Activated CD4-positive, alpha-beta T cell treated with anti-CD3 and anti-CD28 coated beads, Interleukin-2, amount 10 ng/mL, durations not matched to agents 24 days and 14 days (primary cell): ENCODE measurements at regions not wholly inside any gene's neighbourhood (a gene's known extent, or its start where the extent isn't known, plus 50 kb on each side); places are given as distances from the start of the nearest gene placed in this dataset.

Experiments used
- DNase-seq: peaks from one replicate; pipeline ENCODE4 v3.0.0; 2022
- H3K27ac Mint-ChIP-seq: one replicate; pipeline ENCODE4 v1.8.0; 2022; ENCODE audit warnings: mild to moderate bottlenecking, mixed read lengths
- H3K27me3 Mint-ChIP-seq: one replicate; pipeline ENCODE4 v1.8.0; 2022; ENCODE audit warnings: mixed read lengths
- H3K36me3 Mint-ChIP-seq: one replicate; pipeline ENCODE4 v1.8.0; 2022; ENCODE audit warnings: low read depth, mild to moderate bottlenecking, mixed read lengths
- H3K4me1 Mint-ChIP-seq: one replicate; pipeline ENCODE4 v1.8.0; 2021; ENCODE audit warnings: mixed read lengths
- H3K4me3 Mint-ChIP-seq: one replicate; pipeline ENCODE4 v1.8.0; 2022; ENCODE audit warnings: mild to moderate bottlenecking, moderate library complexity, mixed read lengths
- H3K9me3 Mint-ChIP-seq: one replicate; pipeline ENCODE4 v1.8.0; 2021; ENCODE audit warnings: mixed read lengths
- intact Hi-C: fragments of 100-400 bp; cut with micrococcal nuclease; formaldehyde crosslinking; loops from one replicate; pipeline ENCODE4 v1.15.1; 2023

DNA sequence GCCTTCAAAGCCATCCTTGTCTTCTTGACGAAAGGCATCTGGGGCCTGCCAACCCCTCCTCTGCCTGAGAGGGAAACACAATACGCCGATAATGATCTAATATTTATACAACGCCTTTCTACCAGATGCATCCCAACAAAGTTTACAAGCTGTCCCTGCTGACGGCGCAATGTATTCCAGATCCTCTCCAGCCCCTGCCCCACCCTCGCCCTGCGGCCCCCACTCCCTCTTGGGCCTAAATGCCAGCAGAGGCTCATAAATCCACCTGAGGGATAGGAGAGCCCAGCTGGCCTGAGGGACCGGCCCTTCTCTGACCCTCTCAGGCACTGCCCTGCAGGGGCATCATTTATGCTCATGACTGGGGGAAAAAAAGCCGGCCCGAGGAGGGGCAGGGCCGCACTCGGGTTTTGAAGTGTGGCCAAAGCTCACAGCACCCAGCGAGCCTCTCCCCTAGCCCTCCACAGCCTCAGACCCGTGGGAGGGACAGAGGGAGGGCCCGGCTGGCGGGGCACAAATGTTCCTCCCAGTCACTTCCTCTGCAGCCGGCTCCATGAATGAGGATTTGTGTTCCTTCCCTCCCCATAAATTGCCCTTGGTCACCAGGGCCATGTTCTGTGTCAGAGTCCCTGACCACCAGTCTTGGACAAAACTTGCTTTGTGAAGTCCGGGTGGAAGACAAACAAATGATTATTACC, 140.3 kb downstream of the FOXD2 start:
- Mint-ChIP-seq H3K4me3 (no peak overlapping the region), H3K4me1 (no peaks in the 10 kb centered on the region), H3K27ac (no peak overlapping the region), H3K36me3 (no peaks in the 10 kb centered on the region), H3K9me3 (no peaks in the 10 kb centered on the region), H3K27me3 (peaks cover 5% of the 10 kb centered on the region)
- DNase-seq, result no peak
- intact Hi-C loops, result no loop called here

DNA sequence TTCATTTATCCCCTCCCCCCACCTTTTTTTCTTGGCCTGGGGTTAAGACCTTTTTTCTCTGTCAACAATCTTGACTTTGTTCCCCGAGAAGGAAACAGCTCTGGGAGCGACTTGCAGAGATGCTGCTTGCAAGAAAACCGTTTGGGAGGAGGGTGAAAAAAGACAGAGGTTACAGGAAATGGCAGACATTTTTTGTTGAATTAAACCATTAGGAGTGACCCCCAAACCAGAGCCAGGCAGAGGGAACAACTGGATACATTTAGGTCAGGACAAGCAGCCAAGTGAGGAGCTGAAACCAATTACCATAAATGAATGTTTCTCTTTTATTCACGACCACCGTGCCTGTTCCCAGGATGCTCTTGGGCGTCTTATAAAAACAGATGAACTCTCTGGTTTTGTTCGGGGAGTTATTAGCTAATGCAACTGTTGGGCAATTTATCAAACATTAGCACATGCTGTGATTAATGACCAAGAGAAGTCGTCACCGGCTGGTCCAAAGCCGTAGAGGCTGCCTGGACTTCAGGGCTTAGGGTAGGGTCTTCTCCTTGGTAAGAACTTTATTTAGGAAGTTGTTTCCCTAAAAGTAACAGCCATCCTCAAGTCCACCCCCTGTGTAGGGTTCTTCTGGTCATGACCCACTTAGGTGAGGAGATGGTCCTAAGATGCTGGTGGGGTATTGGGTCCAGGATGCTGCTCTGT, 141.0 kb downstream of the FOXD2 start:
- no peak overlapping the region for H3K4me3 Mint-ChIP-seq
- DNase-seq, result no peak
- intact Hi-C loops, result no loop called here
- peaks cover 2% of the 10 kb centered on the region for H3K4me1 Mint-ChIP-seq
- H3K36me3 Mint-ChIP-seq, result no peaks in the 10 kb centered on the region
- H3K9me3 Mint-ChIP-seq, result no peaks in the 10 kb centered on the region
- H3K27ac Mint-ChIP-seq, result no peak overlapping the region
- H3K27me3 Mint-ChIP-seq, result peaks cover 7% of the 10 kb centered on the region

DNA sequence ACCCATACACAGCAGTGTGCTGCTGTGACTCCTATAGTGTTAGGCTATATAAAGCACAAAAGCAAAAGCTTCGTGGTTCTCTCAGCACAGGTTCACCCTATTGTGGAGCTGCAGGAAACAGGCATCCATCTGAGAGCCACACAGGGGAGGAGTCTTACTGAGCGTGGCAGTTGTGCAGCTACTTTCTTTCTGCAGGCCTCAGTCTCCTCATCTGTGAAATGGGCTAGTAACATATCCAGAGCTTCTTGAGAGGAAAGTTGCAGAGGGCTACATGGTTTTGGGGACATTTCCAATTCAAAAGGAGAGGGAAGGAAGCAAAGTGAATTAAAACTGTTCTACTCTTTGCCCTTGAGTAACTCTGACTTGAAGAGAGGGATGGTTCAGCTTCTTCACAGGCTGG, 142.0 kb downstream of the FOXD2 start:
- no peak for DNase-seq
- no peaks in the 10 kb centered on the region for H3K9me3 Mint-ChIP-seq
- intact Hi-C loops, result no loop called here
- no peaks in the 10 kb centered on the region for H3K36me3 Mint-ChIP-seq
- H3K27me3 Mint-ChIP-seq, result peaks cover 7% of the 10 kb centered on the region
- H3K4me3 Mint-ChIP-seq, result no peak overlapping the region
- no peak overlapping the region for H3K27ac Mint-ChIP-seq
- H3K4me1 Mint-ChIP-seq, result peaks cover 2% of the 10 kb centered on the region

DNA sequence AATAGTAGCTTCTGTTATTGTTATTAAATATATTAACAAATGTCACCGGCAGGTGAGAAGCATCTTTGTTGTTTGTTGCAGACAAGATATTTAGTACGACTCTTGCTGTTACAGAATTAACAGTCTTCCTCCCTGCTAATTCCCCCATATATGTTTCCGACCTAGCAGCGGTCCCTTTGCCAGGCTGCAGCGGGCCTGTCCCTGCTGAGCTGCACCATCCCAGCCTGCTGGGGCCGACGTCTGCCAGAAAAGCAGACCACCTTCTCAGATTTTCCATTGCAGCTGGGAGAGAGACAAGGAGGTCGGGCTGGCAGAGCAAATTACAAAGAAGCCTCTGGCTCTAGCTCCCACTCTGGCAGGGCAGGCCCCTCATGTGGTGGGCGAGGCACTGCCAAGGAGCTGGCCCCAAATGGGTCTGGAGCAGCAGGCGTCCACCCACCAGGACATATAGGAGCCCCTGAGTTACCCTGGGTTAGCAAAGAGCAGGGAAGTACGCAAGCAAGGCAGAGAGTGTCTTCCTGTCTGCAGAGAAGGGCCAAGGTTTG, 142.7 kb downstream of the FOXD2 start:
- DNase-seq, result no peak
- intact Hi-C loops, result no loop called here
- peaks cover 10% of the 10 kb centered on the region for H3K27me3 Mint-ChIP-seq
- no peak overlapping the region for H3K27ac Mint-ChIP-seq
- no peaks in the 10 kb centered on the region for H3K9me3 Mint-ChIP-seq
- peaks cover 2% of the 10 kb centered on the region for H3K4me1 Mint-ChIP-seq
- H3K36me3 Mint-ChIP-seq, result no peaks in the 10 kb centered on the region
- H3K4me3 Mint-ChIP-seq, result no peak overlapping the region

DNA sequence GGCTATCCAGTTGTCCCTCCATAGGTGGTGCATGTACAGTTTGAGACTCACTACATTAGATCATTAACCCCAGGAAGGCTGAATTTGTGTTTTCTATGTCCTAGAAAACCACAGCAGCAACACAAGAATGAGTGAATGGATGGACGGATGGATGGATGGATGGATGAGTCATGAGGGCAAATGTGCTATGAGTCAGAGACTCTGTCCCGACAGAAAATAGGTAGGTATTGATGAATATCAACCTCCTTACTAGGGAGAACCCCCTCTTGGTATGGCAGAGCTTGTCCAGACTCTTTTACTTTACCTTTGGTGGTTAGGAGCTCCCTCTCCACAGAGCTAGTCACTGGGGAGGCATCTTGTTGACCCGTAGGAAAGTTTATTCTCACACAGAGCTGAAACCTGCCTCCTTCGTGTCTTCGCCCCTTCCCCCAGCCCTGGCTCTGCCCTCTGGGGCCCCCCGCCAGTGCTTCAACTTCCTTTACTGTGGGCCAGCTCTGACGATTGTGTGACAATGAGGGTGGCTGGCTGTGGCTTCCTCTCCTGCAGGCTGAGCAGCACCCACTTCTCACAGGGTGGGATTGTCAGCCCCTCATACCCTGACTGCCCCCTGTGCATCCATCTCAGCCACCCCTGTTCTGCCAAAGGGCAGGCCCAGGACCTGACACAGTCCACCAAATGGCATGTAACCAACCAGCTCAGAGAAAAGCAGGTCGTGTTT, 145.2 kb downstream of the FOXD2 start:
- no peaks in the 10 kb centered on the region for H3K36me3 Mint-ChIP-seq
- peaks cover 13% of the 10 kb centered on the region for H3K27me3 Mint-ChIP-seq
- no peak overlapping the region for H3K27ac Mint-ChIP-seq
- peaks cover 2% of the 10 kb centered on the region for H3K4me1 Mint-ChIP-seq
- no peaks in the 10 kb centered on the region for H3K9me3 Mint-ChIP-seq
- DNase-seq, result no peak
- intact Hi-C loops, result no loop called here
- H3K4me3 Mint-ChIP-seq, result no peak overlapping the region

DNA sequence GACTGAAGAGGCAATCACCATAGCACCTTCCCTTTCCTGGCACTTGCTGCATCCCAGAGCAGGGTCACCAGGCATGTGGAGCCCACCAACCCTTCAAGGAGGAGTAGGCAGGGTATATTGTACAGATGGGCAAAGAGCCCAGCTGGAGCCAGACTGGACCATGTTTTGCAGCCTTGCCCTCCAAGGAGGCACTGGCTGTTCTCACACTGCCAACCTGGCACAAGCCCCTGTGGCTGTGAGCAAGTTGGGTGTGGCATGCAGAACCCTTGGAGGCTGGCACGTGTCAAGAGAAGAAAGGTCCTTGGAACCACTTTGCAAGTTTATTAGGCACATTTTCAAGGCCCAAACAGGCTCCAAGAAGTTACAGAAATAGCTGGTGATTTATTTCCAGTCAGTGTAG, 146.4 kb downstream of the FOXD2 start:
- Mint-ChIP-seq H3K36me3 (no peaks in the 10 kb centered on the region), H3K27me3 (peaks cover 13% of the 10 kb centered on the region), H3K4me1 (peaks cover 2% of the 10 kb centered on the region), H3K4me3 (no peak overlapping the region), H3K27ac (no peak overlapping the region), H3K9me3 (no peaks in the 10 kb centered on the region)
- intact Hi-C loops, result no loop called here
- DNase-seq, result no peak

DNA sequence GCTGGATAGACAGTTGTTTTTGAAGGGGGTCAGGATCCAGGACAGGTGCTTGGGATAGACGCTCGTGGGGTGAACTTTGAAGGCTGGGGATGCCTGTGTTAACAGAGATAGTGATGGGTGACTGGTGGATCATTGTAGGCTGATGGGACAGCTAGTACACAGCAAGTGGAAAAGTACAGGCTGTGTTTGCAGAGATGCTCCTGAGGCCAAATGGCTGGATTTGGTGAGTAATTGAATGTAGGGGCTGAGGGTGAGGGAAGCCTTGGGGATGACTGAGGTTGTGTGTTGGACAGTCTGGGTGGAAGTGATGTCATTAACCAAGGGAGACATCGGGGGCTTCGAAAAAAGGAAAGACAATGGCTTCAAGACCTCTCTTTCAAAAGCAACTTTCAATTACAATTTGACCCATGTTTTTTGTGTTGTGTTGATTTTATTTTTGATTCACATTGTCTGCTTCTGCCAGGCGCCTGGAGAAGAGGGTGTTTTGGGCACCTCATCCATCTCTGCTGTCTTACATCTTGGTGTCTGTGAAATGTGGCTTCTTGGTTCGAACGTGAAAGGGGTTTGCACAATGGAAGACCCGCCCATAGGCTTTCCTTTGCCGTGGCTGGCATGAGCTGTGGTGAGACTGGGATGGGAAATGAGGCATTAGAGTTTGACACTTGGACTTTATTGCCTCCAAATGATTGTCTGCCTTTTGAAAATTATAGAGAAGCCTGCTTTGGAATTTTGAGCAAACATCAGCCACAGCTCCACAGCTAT, 147.5 kb downstream of the FOXD2 start:
- H3K27ac Mint-ChIP-seq, result no peak overlapping the region
- intact Hi-C loops, result no loop called here
- no peak for DNase-seq
- H3K9me3 Mint-ChIP-seq, result no peaks in the 10 kb centered on the region
- H3K27me3 Mint-ChIP-seq, result peaks cover 13% of the 10 kb centered on the region
- H3K4me3 Mint-ChIP-seq, result no peak overlapping the region
- H3K36me3 Mint-ChIP-seq, result no peaks in the 10 kb centered on the region
- H3K4me1 Mint-ChIP-seq, result peaks cover 2% of the 10 kb centered on the region

DNA sequence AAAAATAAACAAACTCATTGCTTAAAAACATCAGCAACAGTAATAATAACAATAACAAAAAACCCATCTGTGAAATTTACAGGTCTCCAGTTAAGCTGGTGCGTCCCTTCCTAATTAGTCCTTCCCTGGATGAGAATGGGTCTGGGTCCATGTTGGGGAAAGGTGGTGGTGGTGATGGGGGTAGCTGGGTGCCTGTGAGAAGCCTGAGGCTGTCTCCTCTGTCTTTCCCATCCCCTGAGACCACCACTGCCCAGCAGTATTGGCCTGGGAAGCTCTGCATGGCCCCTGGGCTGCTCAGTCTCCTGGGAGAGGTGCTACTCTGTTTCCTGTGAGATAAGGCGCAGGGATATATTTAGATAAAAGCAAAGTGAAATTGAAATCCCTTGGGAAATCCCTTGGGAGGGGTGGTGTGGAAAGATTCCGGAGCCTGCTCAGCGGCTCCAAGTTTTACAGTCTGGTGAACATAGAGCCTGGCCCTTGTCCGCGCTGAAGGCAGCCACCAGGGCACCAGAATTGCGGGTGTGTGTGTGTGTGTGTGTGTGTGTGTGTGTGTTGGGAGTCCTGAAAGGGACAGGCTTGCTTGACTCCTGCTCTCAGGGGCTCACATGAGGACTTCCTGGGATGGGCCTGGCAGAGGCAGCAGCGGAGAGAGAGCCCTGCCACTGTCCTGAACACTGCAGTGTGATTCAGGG, 150.2 kb downstream of the FOXD2 start:
- peak; percentile 21 for DNase-seq
- peaks cover 2% of the 10 kb centered on the region for H3K4me1 Mint-ChIP-seq
- H3K9me3 Mint-ChIP-seq, result no peaks in the 10 kb centered on the region
- H3K4me3 Mint-ChIP-seq, result no peak overlapping the region
- intact Hi-C loops, result no loop called here
- no peak overlapping the region for H3K27ac Mint-ChIP-seq
- H3K27me3 Mint-ChIP-seq, result peaks cover 13% of the 10 kb centered on the region
- H3K36me3 Mint-ChIP-seq, result no peaks in the 10 kb centered on the region

DNA sequence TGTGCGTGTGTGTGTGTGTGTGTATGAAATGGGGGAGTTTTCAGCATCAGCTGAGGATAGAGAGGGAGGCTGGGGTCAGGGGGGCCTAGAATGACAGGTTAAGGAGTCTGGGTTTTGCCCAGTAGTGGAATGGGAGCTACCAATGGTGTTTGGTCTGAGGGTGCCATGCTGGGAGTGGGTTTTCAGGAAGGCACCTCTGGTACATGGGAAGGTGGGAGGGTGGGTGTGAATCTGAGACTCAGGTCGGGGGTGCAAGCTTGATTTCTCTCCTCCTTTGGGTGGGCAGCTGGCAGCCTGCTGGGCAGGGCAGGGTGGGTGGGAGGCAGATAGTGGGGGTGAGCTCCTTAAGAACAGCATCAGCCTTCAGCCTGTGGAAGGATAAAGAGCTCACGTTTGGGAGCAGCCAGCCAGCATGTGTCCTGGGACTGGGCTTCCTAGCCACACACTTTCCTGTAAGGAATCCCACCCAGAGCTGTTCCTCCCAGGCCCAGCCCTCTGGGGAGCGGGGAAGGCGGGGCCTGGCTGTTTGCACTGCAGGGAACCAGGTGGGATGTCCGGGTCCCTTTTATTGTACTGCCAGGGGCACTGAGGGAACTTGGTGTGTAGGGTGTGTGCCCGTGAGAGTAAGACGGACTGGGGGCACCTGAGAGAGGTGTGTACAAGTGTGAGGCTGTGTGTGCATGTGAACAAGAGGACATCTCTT, 152.8 kb downstream of the FOXD2 start:
- H3K27me3 Mint-ChIP-seq, result peaks cover 12% of the 10 kb centered on the region
- H3K36me3 Mint-ChIP-seq, result no peaks in the 10 kb centered on the region
- intact Hi-C loops, result no loop called here
- peak; percentile 14 for DNase-seq
- H3K27ac Mint-ChIP-seq, result no peak overlapping the region
- no peaks in the 10 kb centered on the region for H3K4me1 Mint-ChIP-seq
- no peaks in the 10 kb centered on the region for H3K9me3 Mint-ChIP-seq
- no peak overlapping the region for H3K4me3 Mint-ChIP-seq

DNA sequence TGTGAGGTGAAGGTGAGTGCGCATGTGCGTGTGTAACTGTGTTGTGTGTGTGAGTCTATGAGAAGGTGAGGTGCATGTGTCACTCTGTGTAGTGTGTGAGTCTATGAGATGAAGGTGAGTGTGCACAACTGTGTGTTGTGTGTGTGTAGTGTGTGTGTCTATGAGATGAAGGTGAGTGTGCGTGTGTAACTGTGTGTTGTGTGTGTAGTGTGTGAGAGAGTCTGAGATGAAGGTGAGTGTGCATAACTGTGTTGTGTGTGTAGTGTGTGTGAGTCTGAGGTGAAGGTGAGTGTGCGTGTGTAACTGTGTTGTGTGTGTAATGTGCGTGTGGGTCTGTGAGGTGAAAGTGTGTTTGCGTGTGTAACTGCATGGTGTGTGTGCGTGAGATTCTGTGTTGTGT, 154.0 kb downstream of the FOXD2 start:
- no peaks in the 10 kb centered on the region for H3K36me3 Mint-ChIP-seq
- DNase-seq, result peak; percentile 30
- peaks cover 11% of the 10 kb centered on the region for H3K27me3 Mint-ChIP-seq
- intact Hi-C loops, result no loop called here
- H3K4me3 Mint-ChIP-seq, result no peak overlapping the region
- H3K9me3 Mint-ChIP-seq, result no peaks in the 10 kb centered on the region
- H3K27ac Mint-ChIP-seq, result no peak overlapping the region
- H3K4me1 Mint-ChIP-seq, result no peaks in the 10 kb centered on the region

DNA sequence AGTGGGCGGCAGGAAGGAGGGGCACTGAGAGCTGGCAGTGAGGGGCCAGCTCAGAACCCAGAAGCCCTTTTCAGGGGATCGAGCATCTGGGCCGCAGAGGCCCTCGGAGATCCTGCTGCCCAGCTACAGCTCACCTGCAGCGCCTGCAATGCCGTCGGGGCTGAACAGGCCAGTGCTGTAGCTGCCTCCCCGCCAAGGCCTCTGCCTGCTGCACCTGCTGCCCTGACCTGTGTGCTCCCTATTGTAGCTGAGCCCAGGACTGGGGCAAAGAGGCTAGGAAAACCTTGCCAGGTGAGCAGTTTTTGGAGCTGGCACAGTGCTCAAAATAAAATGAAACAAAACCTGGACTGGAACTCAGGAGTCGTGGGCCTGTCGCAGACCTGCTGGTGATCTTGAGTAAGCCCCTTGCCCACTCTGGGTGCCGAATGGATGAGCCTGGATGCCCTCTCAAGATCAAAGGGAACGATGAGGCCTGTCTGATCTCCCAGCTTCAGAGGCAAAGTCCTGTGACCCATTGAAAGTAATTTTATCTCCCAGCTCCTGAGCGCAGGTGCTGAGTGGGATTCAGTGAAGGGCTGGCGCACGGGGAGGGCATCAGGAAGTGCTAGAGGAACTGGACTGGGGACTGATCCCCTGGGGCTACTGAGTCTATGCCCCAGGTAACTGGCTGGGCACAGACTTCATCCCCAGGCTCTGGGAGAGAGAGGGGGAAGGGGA, 154.6 kb downstream of the FOXD2 start:
- peak; percentile 43 for DNase-seq
- intact Hi-C loops, result no loop called here
- Mint-ChIP-seq H3K27ac (no peak overlapping the region), H3K27me3 (peaks cover 11% of the 10 kb centered on the region), H3K4me1 (no peaks in the 10 kb centered on the region), H3K36me3 (no peaks in the 10 kb centered on the region), H3K9me3 (no peaks in the 10 kb centered on the region), H3K4me3 (no peak overlapping the region)

DNA sequence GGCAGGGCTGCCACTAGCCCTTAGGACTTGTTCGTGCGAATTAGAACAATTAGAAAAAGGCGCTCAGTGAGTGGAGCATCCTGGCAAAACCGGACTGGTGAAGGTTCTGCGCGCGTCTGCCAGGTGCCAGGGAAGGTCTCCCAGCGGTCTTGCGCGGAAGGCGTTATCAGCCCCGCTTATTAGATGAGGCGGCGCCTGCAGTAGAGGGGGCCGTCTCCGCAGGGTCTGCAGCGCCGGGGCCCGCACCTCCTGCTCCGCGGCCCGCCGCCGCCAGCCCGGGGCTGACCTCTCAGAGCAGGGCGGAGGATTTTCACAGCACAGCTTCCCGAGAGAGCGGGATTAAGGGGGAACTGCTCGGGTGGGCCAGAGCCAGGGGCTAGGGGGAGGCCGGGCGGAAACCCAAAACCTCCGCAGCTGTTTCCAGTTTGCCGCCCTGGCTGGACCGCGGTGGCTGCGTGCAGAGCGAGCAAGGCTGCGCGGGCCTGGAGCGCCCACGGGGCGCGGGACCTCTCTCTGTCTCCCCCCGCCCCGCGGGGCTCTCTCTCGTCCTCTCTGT, 155.2 kb downstream of the FOXD2 start:
- Mint-ChIP-seq H3K4me1 (no peaks in the 10 kb centered on the region), H3K36me3 (no peaks in the 10 kb centered on the region), H3K27ac (no peak overlapping the region), H3K9me3 (no peaks in the 10 kb centered on the region), H3K27me3 (peaks cover 11% of the 10 kb centered on the region), H3K4me3 (no peak overlapping the region)
- DNase-seq, result peak; percentile 41
- intact Hi-C loops, result no loop called here
